ENCODE measurements at regions not wholly inside any gene's neighbourhood (a gene's known extent, or its start where the extent isn't known, plus 50 kb on each side); places are given as distances from the start of the nearest gene placed in this dataset.

GRCh38 chr3:72317491-72317890, 530.8 kb downstream of the SHQ1 start:
- no peak for TF ChIP-seq RFX5 (IDR thresholded peaks at IDR 0.05; ENCODE audit: low read depth, low read length)
- no peak for TF ChIP-seq RCOR1 (IDR thresholded peaks at IDR 0.05; ENCODE audit: insufficient replicate concordance, low read length)
- TF ChIP-seq SMC3 (IDR thresholded peaks at IDR 0.05; ENCODE audit: low read depth, low read length): no peak
- no peak for TF ChIP-seq MXI1 (IDR thresholded peaks at IDR 0.05; ENCODE audit: borderline replicate concordance, low read depth, low read length)
- no peak for TF ChIP-seq MAFK (IDR thresholded peaks at IDR 0.05; ENCODE audit: low read depth, low read length)
- no peak for TF ChIP-seq USF2 (IDR thresholded peaks at IDR 0.05; ENCODE audit: low read depth, low read length)
- no peak for TF ChIP-seq CHD1 (IDR thresholded peaks at IDR 0.05; ENCODE audit: low read depth, low read length)
- no peak for TF ChIP-seq RAD21 (IDR thresholded peaks at IDR 0.05; ENCODE audit: low read length)
- no peak for TF ChIP-seq CEBPB (IDR thresholded peaks at IDR 0.05; ENCODE audit: low read depth, low read length)
- TF ChIP-seq NFE2L2 (IDR thresholded peaks at IDR 0.05; ENCODE audit: low read depth, low read length): no peak
- POLR2A ChIA-PET (ENCODE audit: unreplicated experiment): interaction anchor here (0.7 kb wide), 1 partner anchor 440 kb away, joined by 5 read pairs; no protein-coding TSS in a partner anchor

More at GRCh38 chr3:72317491-72317890, 530.8 kb downstream of the SHQ1 start:
- Histone ChIP-seq H3K36me3 (ENCODE audit: control insufficient read depth, insufficient read depth, low read length) (no peaks in the 10 kb centered on the region), H3K27me3 (ENCODE audit: control insufficient read depth, insufficient read depth, low read length) (no peaks in the 10 kb centered on the region), H2BK5ac (ENCODE audit: low read depth, low read length, poor library complexity, severe bottlenecking) (no peak overlapping the region), H2BK120ac (ENCODE audit: low read depth, low read length) (no peak overlapping the region), H4K5ac (ENCODE audit: low read depth, low read length) (no peak overlapping the region), H3K18ac (ENCODE audit: low read depth, low read length) (no peak overlapping the region), H3K4me1 (ENCODE audit: control insufficient read depth, insufficient read depth, low read length) (peaks cover 20% of the 10 kb centered on the region), H4K91ac (ENCODE audit: insufficient read depth, low read depth, low read length) (no peak overlapping the region), H4K8ac (ENCODE audit: low read depth in 2 of 2, low read length in 2 of 2) (no peak overlapping the region), H3K27ac (ENCODE audit: insufficient read depth, low read length) (no peak overlapping the region), H3K9ac (ENCODE audit: low read depth, low read length) (no peak overlapping the region), H3K56ac (ENCODE audit: extremely low read depth, insufficient read depth, low read length) (no peak overlapping the region), H3K9me1 (ENCODE audit: insufficient read depth, low read length) (peaks cover 7% of the 10 kb centered on the region; the same call in 1 of the 2 replicates), H3K9me3 (ENCODE audit: control insufficient read depth, insufficient read depth, low read length) (no peaks in the 10 kb centered on the region), H3K14ac (replicated peaks; ENCODE audit: low read depth, low read length) (no peak overlapping the region), H2AFZ (replicated peaks; ENCODE audit: low read length, poor library complexity) (no peak overlapping the region), H2AK5ac (ENCODE audit: low read depth, low read length) (no peak overlapping the region), H2BK20ac (ENCODE audit: low read depth, low read length) (no peak overlapping the region), H3K79me1 (ENCODE audit: low read depth in 1 of 2, low read length in 2 of 2) (no peaks in the 10 kb centered on the region), H4K20me1 (ENCODE audit: insufficient read depth, low read length) (no peaks in the 10 kb centered on the region), H3K4me3 (ENCODE audit: insufficient read depth, low read depth, low read length) (no peak overlapping the region), H2AK9ac (replicated peaks; ENCODE audit: low read depth, low read length, poor library complexity) (no peak overlapping the region), H3K4me2 (ENCODE audit: low read depth, low read length) (no peak overlapping the region; the same call in 1 of the 2 replicates), H2BK15ac (ENCODE audit: low read depth, low read length) (no peak overlapping the region), H3K4ac (ENCODE audit: low read depth, low read length) (no peak overlapping the region), H3K23ac (ENCODE audit: low read depth, low read length) (no peak overlapping the region)
- intact Hi-C loops (cut with micrococcal nuclease): no loop called here
- WGBS, 2 experiments (ENCODE audit: extremely low coverage in 2 of 2, insufficient read length in 1 of 2): no CpG with 5 or more reads among the region's 7 CpGs
- dilution Hi-C loops (cut with HindIII; ENCODE audit: low sequenced_read_pairs, unreplicated experiment): no loop called here
- no TSS peak for BruUV-seq (replicated peaks)
- CTCF ChIA-PET: interaction anchor here (0.6 kb wide), 1 partner anchor 32 kb away, joined by 3 read pairs; no protein-coding TSS in a partner anchor
- DNase-seq (peak; percentile 24), ATAC-seq (ENCODE audit: low read depth) (peak; percentile 36)
- in situ Hi-C loops (cut with MboI; ENCODE audit: low sequenced_read_pairs): no loop called here

All from IMR-90 (cell line).